ENCODE measurements at regions not wholly inside any gene's neighbourhood (a gene's known extent, or its start where the extent isn't known, plus 50 kb on each side); places are given as distances from the start of the nearest gene placed in this dataset.
"Not testable (repeated sequence)": the region's sequence is repeated elsewhere in the genome, so short reads cannot be mapped to it uniquely, and the experiment has no call there.

GRCh38 chr6:4480788-4481735, 295.1 kb upstream of the CDYL start:
- no peak for DNase-seq
- H3K9me3 Mint-ChIP-seq = no peaks in the 10 kb centered on the region
- H3K36me3 Mint-ChIP-seq (ENCODE audit: low read depth) = no peaks in the 10 kb centered on the region; the same call in 1 of the 2 replicates
- H3K4me3 Mint-ChIP-seq = no peak overlapping the region
- no peak overlapping the region for H3K27ac Mint-ChIP-seq
- TF ChIP-seq, protein P1, sequence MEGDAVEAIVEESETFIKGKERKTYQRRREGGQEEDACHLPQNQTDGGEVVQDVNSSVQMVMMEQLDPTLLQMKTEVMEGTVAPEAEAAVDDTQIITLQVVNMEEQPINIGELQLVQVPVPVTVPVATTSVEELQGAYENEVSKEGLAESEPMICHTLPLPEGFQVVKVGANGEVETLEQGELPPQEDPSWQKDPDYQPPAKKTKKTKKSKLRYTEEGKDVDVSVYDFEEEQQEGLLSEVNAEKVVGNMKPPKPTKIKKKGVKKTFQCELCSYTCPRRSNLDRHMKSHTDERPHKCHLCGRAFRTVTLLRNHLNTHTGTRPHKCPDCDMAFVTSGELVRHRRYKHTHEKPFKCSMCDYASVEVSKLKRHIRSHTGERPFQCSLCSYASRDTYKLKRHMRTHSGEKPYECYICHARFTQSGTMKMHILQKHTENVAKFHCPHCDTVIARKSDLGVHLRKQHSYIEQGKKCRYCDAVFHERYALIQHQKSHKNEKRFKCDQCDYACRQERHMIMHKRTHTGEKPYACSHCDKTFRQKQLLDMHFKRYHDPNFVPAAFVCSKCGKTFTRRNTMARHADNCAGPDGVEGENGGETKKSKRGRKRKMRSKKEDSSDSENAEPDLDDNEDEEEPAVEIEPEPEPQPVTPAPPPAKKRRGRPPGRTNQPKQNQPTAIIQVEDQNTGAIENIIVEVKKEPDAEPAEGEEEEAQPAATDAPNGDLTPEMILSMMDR (IDR thresholded peaks at IDR 0.05) = no peak
- H3K4me1 Mint-ChIP-seq (ENCODE audit: low read depth) = peaks cover 8% of the 10 kb centered on the region; the same call in 1 of the 2 replicates
- peaks cover 4% of the 10 kb centered on the region for H3K27me3 Mint-ChIP-seq (ENCODE audit: insufficient read depth)

DNA sequence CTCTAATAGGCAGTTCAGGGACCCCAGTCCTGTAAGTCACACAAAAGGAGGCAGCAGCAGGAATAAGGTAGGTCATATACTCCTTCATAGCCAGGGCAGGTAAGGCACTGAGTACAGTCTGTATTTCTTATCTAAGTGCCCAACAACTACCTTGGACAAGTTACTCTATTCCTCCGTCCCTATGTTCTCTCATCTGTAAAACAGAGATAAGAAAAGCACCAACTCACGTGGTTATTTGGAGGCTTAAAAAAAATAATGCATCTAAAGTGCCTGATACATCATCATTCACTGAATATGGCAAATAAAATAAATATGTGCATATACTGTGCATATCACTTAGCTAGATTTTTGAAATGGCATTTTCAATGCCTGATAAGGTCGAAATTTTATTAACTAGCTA, 298.1 kb upstream of the CDYL start:
- no peak overlapping the region for H3K27ac Mint-ChIP-seq
- TF ChIP-seq, protein P1 (IDR thresholded peaks at IDR 0.05) = no peak
- DNase-seq = no peak
- no peak overlapping the region for H3K4me3 Mint-ChIP-seq
- H3K9me3 Mint-ChIP-seq = peaks cover under 1% of the 10 kb centered on the region; the same call in 1 of the 2 replicates
- peaks cover 7% of the 10 kb centered on the region for H3K27me3 Mint-ChIP-seq (ENCODE audit: insufficient read depth)
- peaks cover 2% of the 10 kb centered on the region; the same call in 1 of the 2 replicates for H3K36me3 Mint-ChIP-seq (ENCODE audit: low read depth)
- H3K4me1 Mint-ChIP-seq (ENCODE audit: low read depth) = peaks cover 8% of the 10 kb centered on the region; the same call in 1 of the 2 replicates

- Mint-ChIP-seq H3K9me3 (peaks cover 31% of the 10 kb centered on the region), H3K36me3 (ENCODE audit: low read depth) (peaks cover 28% of the 10 kb centered on the region), H3K4me1 (ENCODE audit: low read depth) (no peaks in the 10 kb centered on the region), H3K27me3 (ENCODE audit: insufficient read depth) (peaks cover 7% of the 10 kb centered on the region), H3K27ac (no peak overlapping the region), H3K4me3 (no peak overlapping the region)
- TF ChIP-seq, protein P1 (IDR thresholded peaks at IDR 0.05) = no peak
- DNase-seq = no peak
Measured at GRCh38 chr6:4474810-4475209, 301.4 kb upstream of the CDYL start.

GRCh38 chr6:4472969-4473642, 303.1 kb upstream of the CDYL start:
- Mint-ChIP-seq H3K4me3 (no peak overlapping the region), H3K9me3 (peaks cover 31% of the 10 kb centered on the region)

GRCh38 chr6:4472222-4472621, 304.0 kb upstream of the CDYL start:
- Mint-ChIP-seq H3K9me3 (peaks cover 31% of the 10 kb centered on the region), H3K4me1 (ENCODE audit: low read depth) (peaks cover 4% of the 10 kb centered on the region), H3K27me3 (ENCODE audit: insufficient read depth) (peaks cover 6% of the 10 kb centered on the region), H3K36me3 (ENCODE audit: low read depth) (peaks cover 33% of the 10 kb centered on the region), H3K27ac (no peak overlapping the region), H3K4me3 (no peak overlapping the region)
- TF ChIP-seq, protein P1 (IDR thresholded peaks at IDR 0.05) = no peak
- DNase-seq = no peak

More at GRCh38 chr6:4472969-4473642, 303.1 kb upstream of the CDYL start:
- Mint-ChIP-seq H3K27ac (no peak overlapping the region), H3K27me3 (ENCODE audit: insufficient read depth) (peaks cover 7% of the 10 kb centered on the region), H3K36me3 (ENCODE audit: low read depth) (peaks cover 33% of the 10 kb centered on the region), H3K4me1 (ENCODE audit: low read depth) (no peaks in the 10 kb centered on the region)
- TF ChIP-seq, protein P1 (IDR thresholded peaks at IDR 0.05) = no peak
- no peak for DNase-seq

GRCh38 chr6:4471515-4471914, 304.7 kb upstream of the CDYL start:
- H3K4me1 Mint-ChIP-seq (ENCODE audit: low read depth) = peaks cover 11% of the 10 kb centered on the region
- not testable (repeated sequence) for DNase-seq; H3K27ac Mint-ChIP-seq; H3K27me3 Mint-ChIP-seq (ENCODE audit: insufficient read depth); H3K4me3 Mint-ChIP-seq
- peaks cover 33% of the 10 kb centered on the region for H3K36me3 Mint-ChIP-seq (ENCODE audit: low read depth)
- peaks cover 31% of the 10 kb centered on the region for H3K9me3 Mint-ChIP-seq
